IMR-90 (cell line): ENCODE measurements at regions not wholly inside any gene's neighbourhood (a gene's known extent, or its start where the extent isn't known, plus 50 kb on each side); places are given as distances from the start of the nearest gene placed in this dataset.

ENCODE experiments used
- BHLHE40 ChIP-seq: fragments of 150-350 bp; IDR thresholded peaks from 2 replicates; pipeline ENCODE4 v1.6.1; 2016; ENCODE audit warnings: mild to moderate bottlenecking, low read depth, low read length
- CEBPB ChIP-seq: IDR thresholded peaks from 2 replicates; pipeline ENCODE4 v1.6.1; 2012; ENCODE audit warnings: low read depth, low read length, improper control_type of control experiment
- CHD1 ChIP-seq: IDR thresholded peaks from 2 replicates; pipeline ENCODE4 v1.6.1; 2012; ENCODE audit warnings: low read depth, low read length, improper control_type of control experiment
- MAFK ChIP-seq: IDR thresholded peaks from 2 replicates; pipeline ENCODE4 v1.6.1; 2012; ENCODE audit warnings: low read depth, low read length, improper control_type of control experiment
- MAZ ChIP-seq: IDR thresholded peaks from 2 replicates; pipeline ENCODE4 v1.6.1; 2012; ENCODE audit warnings: low read depth, mild to moderate bottlenecking, low read length, improper control_type of control experiment, moderate library complexity, borderline replicate concordance
- MXI1 ChIP-seq: IDR thresholded peaks from 2 replicates; pipeline ENCODE4 v1.6.1; 2012; ENCODE audit warnings: low read depth, mild to moderate bottlenecking, low read length, moderate library complexity, borderline replicate concordance
- POLR2A ChIP-seq: IDR thresholded peaks from 2 replicates; pipeline ENCODE4 v1.6.1; 2012; ENCODE audit warnings: mild to moderate bottlenecking, low read depth, low read length
- RAD21 ChIP-seq: IDR thresholded peaks from 2 replicates; pipeline ENCODE4 v1.6.1; 2012; ENCODE audit warnings: low read length, improper control_type of control experiment
- RCOR1 ChIP-seq: IDR thresholded peaks from 2 replicates; pipeline ENCODE4 v1.6.1; 2012; ENCODE audit warnings: mild to moderate bottlenecking, low read length, improper control_type of control experiment; ENCODE audit not compliant: insufficient replicate concordance
- RFX5 ChIP-seq: IDR thresholded peaks from 2 replicates; pipeline ENCODE4 v1.8.0; 2012; ENCODE audit warnings: low read depth, mild to moderate bottlenecking, low read length, moderate library complexity
- SMC3 ChIP-seq: fragments of 150-350 bp; IDR thresholded peaks from 2 replicates; pipeline ENCODE4 v1.6.1; 2016; ENCODE audit warnings: low read depth, mild to moderate bottlenecking, antibody characterized with exemption, low read length, moderate library complexity
- TF ChIP-seq, protein P1 (sequence below): conservative IDR thresholded peaks from 2 replicates; pipeline ENCODE4 v1.5.1; 2012; ENCODE audit warnings: mild to moderate bottlenecking, low read depth, low read length, improper control_type of control experiment
- TF ChIP-seq, protein P2 (sequence below): fragments of 150-350 bp; IDR thresholded peaks from 2 replicates; pipeline ENCODE4 v1.6.1; 2016; ENCODE audit warnings: low read depth, mild to moderate bottlenecking, low read length, moderate library complexity, borderline replicate concordance
- TF ChIP-seq, protein P3 (sequence below): fragments of 150-350 bp; IDR thresholded peaks from 2 replicates; pipeline ENCODE4 v1.6.1; 2017; ENCODE audit warnings: mild to moderate bottlenecking, antibody characterized with exemption, low read length, low read depth

DNA sequence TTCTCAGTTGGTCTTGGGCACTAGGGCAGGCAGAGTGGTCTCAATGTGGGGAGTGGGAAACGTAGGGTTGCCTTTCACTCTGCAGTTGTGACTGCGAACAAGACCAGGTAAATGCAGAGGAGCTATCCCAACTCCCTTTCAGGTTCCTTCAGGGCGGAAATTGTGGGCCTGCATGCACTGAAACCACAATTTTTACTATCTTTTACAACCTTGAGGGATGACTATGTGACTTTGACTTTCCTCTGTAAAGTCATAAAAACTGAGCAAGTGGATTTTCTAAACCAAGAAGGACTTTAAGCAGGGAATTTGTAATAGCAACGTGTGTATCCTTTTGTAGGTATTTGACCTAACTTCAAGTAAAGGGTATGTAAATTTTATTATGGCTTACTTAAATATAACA, 171.4 kb upstream of the CADPS start:
- TF ChIP-seq, protein P1, sequence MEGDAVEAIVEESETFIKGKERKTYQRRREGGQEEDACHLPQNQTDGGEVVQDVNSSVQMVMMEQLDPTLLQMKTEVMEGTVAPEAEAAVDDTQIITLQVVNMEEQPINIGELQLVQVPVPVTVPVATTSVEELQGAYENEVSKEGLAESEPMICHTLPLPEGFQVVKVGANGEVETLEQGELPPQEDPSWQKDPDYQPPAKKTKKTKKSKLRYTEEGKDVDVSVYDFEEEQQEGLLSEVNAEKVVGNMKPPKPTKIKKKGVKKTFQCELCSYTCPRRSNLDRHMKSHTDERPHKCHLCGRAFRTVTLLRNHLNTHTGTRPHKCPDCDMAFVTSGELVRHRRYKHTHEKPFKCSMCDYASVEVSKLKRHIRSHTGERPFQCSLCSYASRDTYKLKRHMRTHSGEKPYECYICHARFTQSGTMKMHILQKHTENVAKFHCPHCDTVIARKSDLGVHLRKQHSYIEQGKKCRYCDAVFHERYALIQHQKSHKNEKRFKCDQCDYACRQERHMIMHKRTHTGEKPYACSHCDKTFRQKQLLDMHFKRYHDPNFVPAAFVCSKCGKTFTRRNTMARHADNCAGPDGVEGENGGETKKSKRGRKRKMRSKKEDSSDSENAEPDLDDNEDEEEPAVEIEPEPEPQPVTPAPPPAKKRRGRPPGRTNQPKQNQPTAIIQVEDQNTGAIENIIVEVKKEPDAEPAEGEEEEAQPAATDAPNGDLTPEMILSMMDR: no peak
- no peak for TF ChIP-seq POLR2A
- no peak for TF ChIP-seq BHLHE40
- TF ChIP-seq, protein P2, sequence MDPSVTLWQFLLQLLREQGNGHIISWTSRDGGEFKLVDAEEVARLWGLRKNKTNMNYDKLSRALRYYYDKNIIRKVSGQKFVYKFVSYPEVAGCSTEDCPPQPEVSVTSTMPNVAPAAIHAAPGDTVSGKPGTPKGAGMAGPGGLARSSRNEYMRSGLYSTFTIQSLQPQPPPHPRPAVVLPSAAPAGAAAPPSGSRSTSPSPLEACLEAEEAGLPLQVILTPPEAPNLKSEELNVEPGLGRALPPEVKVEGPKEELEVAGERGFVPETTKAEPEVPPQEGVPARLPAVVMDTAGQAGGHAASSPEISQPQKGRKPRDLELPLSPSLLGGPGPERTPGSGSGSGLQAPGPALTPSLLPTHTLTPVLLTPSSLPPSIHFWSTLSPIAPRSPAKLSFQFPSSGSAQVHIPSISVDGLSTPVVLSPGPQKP: no peak
- TF ChIP-seq, protein P3, sequence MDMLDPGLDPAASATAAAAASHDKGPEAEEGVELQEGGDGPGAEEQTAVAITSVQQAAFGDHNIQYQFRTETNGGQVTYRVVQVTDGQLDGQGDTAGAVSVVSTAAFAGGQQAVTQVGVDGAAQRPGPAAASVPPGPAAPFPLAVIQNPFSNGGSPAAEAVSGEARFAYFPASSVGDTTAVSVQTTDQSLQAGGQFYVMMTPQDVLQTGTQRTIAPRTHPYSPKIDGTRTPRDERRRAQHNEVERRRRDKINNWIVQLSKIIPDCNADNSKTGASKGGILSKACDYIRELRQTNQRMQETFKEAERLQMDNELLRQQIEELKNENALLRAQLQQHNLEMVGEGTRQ: no peak
- TF ChIP-seq RAD21: no peak
- TF ChIP-seq SMC3: no peak
- TF ChIP-seq MAZ: no peak
- no peak for TF ChIP-seq CEBPB
- no peak for TF ChIP-seq RFX5
- TF ChIP-seq MXI1: no peak
- no peak for TF ChIP-seq MAFK
- TF ChIP-seq CHD1: no peak
- no peak for TF ChIP-seq RCOR1
